A673 (cell line): ENCODE measurements at regions not wholly inside any gene's neighbourhood (a gene's known extent, or its start where the extent isn't known, plus 50 kb on each side); places are given as distances from the start of the nearest gene placed in this dataset.

ENCODE experiments used
- CTCF ChIP-seq: fragments of 300-800, 200-600 bp; sonication (generic); conservative IDR thresholded peaks from 2 replicates; pipeline ENCODE4 v1.5.1; 2017; ENCODE audit warnings: low read depth, mild to moderate bottlenecking, antibody characterized with exemption, low read length, moderate library complexity, mixed read lengths
- EZH2 ChIP-seq: fragments of 200-600 bp; sonication (generic); IDR thresholded peaks from 2 replicates; pipeline ENCODE4 v1.6.1; 2017; ENCODE audit warnings: borderline replicate concordance, low read depth, mild to moderate bottlenecking, mixed read lengths, antibody characterized with exemption, low read length; ENCODE audit not compliant: poor library complexity, severe bottlenecking

- no peak for TF ChIP-seq CTCF
- no peak for TF ChIP-seq EZH2
Observed at GRCh38 chr12:13433768-13434167, 237.2 kb downstream of the EMP1 start.
